Hematopoietic multipotent progenitor cell (in vitro differentiated cells): ENCODE measurements at regions not wholly inside any gene's neighbourhood (a gene's known extent, or its start where the extent isn't known, plus 50 kb on each side); places are given as distances from the start of the nearest gene placed in this dataset.
"Not testable (repeated sequence)": the region's sequence is repeated elsewhere in the genome, so short reads cannot be mapped to it uniquely, and the experiment has no call there.

Source experiments
- DNase-seq, 3 donors: peaks; one replicate each; pipeline ENCODE4 v3.0.0-alpha.2; 2011 to 2015; ENCODE audit warnings: low read depth in 2 of 3, low spot score in 2 of 3

DNA sequence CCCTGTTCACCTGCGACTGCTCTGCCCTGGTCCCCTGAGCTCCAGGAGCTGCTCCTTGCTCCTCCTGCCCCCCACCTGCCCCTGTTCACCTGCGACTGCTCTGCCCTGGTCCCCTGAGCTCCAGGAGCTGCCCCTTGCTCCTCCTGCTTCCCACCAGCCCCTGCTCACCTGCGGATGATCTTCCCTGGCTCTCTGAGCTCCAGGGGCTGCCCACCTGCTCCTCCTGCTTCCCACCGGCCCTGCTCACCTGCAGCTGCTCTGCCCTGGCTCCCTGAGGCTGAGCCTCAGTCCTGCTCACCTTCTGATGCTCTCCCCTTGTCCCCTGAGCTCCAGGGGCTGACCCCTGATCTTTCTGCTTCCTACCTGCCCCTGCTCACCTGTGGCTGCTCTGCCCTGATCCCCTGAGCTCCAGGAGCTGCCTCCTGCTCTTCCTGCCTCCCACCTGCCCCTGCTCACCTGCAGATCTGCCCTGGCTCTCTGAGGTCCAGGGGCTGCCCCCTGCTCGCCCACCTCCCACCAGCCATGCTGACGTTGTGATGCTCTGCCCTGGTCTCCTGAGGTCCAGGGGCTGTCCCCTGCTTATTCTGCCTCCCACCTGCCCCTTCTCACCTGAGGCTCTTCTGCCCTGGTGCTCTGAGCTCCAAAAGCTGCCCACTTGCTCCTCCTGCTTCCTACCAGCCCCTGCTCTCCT is 219.2 kb downstream of the TMEM121 start:
- no peak for DNase-seq

- no peak for DNase-seq
Measured at GRCh38 chr14:105746124-105746514, 219.7 kb downstream of the TMEM121 start.

DNA sequence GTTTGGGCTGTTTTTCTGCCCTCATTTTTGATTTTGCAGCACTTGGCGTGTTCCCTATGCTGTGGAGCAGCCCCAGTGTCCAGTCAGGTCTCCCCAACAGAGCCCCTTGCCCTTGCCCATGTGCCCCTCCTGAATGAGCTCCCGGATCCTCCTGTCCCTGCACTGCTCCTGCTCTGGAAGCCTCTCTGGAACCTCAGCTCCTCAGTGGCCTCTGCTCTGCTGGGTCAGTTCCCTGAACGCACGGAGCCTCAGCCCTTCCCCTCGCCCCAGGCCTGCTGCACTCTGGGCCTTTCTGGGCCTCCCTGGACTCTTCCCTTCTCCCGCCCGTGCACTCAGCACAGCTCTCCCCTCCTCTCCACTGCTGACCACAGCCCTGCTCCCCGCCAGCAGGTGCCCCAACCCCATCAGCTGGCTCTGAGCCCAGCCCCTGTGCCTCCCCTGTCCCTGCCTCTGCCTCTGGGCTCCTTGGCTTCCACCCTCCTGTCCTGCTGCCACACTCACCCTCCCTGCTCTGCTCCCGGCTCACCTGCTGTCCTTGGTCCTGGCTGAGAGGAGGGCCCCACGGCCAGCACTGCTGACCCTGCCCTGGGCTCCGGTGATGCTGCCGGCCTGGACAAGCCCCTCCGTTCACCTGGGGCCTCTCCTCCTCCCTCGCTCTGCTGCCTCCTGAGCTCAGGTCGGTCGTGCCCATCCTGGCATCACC is 220.6 kb downstream of the TMEM121 start:
- DNase-seq: not testable (repeated sequence)

GRCh38 chr14:105747503-105748203 is 221.3 kb downstream of the TMEM121 start:
- peak in 1 of 3 donors; percentile 9 for DNase-seq

- DNase-seq: no peak
Measured at GRCh38 chr14:105748204-105748578, 221.8 kb downstream of the TMEM121 start.

- DNase-seq: not testable (repeated sequence)
Measured at GRCh38 chr14:105748710-105749109, 222.3 kb downstream of the TMEM121 start.

- not testable (repeated sequence) for DNase-seq
Measured at GRCh38 chr14:105749870-105750541, 223.6 kb downstream of the TMEM121 start.

DNA sequence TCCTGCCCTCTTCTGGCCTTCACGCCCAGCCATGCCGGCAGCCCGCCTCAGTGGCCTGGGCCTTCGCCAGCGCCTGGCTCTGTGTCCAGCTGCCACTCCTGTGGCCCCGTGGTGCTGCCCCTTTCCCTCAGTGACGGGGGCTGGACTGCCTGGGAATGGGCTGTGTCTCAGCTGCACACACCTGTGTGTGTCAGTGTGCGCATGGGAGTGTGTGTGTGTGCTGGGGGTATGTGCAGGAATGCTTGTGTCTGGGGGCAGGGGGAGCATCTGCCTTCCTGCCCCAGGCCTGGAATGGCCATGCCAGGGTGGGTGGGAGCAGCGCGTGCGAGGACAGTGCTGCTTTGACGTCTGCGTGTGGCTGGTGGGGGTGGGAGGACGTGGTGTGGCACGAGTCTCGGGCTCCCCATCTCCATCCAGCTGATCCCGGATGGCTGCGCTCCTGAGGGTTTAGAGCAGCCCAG is 224.9 kb downstream of the TMEM121 start:
- DNase-seq: not testable (repeated sequence)

DNA sequence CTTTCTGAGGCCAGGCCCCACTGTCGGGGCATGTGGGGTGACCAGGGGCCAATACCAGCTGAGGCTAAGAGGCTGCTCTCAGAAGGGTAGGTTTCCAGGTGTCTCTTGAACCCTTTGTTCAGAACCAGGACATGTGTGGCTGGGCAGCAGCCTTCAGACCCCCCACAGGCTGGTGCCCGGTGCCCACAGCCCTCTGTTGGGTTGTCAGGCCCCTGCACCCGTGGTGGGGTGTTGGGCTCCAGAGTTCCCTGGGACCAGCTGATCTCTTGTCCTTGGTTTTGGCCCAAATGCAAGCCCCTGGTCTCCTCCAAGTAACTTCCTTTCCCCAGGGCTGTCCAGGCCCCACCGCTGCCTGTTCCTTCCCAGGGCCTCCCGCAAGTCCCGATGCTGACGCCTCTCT is 226.0 kb downstream of the TMEM121 start:
- not testable (repeated sequence) for DNase-seq

DNA sequence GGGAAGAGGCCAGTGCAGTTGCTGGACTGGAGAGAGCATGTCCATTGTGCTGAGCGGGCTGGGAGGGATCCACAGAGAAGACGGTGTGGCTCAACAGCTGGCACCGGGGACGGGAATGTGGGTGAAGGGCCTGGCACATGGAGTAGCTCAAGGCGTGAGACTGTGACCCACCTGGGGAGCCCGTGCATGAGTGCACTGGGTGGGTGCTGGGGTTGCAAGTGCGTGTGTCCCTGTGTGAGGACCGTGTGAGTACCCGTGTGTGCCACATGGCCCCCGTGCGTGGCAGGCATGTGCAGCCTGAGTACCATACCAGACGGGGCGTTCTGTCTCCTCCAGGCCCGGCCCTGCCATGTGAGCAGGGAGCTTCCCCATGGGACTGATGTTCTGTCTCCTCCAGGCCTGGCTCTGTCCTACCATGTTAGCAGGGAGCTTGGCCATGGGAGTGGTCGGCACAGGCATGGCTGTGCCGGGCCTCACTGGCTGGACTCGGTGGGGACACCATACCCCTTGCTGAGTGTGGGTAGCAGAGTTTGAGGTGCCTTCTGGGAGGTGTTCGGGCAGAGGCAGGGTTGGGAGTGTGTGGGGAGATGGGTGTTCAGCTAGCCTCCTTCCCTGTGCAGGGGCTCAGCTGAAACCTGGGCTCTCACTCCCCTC is 234.4 kb downstream of the TMEM121 start:
- no peak for DNase-seq

DNA sequence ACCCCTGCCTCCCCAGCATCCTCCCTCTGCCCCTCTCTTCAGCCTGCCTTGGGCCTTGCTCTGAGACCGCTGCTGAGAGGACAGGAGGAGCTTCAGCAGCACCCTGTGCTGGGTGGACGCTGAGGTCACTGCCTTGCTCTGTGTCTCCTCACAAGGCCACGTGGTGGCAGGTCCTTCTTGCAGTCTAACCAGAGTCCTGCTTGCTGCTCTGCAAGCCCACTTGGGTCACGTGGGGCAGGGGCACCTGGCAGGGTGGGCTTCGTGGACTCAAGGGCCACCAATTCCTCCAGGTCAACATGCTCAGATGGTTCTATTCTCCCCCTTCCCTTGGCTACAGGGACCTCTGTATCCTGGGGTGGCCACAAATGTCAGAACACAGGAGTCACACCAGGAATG is 235.0 kb downstream of the TMEM121 start:
- DNase-seq: not testable (repeated sequence)

DNA sequence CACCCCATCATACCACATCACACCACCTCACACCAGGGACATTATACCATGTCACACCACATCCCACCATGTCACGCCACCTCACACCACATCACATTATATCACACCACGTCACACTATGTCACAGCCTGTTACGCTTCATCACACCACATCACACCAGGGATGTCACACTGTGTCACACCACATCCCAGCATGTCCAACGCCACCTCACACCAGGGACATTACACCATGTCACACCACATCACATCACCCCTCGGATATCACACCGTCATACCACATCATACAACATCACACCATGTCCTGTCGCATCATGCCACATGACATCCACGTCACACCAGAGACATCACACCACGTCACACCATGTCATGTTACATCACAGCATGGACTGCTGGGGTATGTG is 235.5 kb downstream of the TMEM121 start:
- no peak for DNase-seq

GRCh38 chr14:105762262-105762661 is 235.9 kb downstream of the TMEM121 start:
- not testable (repeated sequence) for DNase-seq

- DNase-seq: not testable (repeated sequence)
Measured at GRCh38 chr14:105764254-105764901, 238.0 kb downstream of the TMEM121 start.

DNA sequence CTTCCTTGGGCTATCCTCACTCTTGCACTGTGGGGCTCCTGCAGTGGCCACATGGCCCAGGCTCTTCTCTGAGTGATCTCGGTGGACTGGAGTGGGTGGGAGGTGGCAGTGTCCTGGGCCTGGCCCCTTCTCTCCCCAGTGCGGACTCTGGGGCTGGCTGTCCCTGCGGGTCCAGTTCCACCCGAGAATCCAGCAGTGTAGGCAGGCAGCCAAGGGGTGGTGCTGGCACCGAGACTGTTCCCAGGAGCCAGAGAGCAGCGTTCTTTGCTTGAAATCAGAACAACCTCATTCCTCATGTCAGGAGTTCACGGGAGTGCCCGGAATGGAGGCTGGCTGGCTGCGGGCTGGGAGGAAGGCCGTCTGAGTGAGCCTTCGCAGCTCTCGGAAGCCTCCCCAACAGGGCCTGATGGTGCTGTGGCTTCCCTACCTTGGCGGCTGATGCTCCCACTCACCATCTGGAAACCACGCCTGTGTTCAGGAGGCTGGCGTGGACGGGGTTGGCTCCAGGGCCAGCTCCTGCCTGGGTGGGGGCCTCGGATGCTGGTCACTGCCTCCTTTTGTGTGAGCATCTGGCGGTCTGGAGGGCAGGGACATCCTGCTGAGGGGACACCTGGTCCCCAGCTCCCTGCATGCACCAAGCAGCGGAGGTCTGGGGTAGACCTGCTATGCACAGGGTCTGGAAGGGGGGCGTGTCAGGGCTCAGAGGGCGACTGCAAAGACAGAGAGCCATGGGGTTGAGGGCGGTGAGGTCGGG is 238.9 kb downstream of the TMEM121 start:
- DNase-seq: not testable (repeated sequence)

- DNase-seq: no peak
Measured at GRCh38 chr14:105765893-105766614, 239.7 kb downstream of the TMEM121 start.

DNA sequence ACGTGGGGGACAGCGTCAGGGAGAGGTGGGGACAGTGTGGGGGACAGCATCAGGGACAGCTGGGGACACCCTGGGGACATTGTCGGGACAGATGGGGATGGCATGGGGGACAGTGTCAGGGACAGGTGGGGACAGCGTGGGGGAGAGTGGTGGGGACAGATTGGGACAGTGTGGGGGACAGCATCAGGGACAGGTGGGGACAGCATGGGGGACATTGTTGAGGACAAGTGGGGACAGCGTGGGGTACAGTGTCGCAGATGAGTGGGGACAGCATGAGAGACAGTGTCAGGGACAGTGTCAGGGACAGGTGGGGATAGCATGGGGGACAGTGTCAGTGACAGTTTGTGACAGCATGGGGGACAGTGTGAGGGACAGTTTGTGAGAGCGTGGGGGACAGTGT is 240.9 kb downstream of the TMEM121 start:
- no peak for DNase-seq

- DNase-seq: not testable (repeated sequence)
Measured at GRCh38 chr14:105768039-105768438, 241.7 kb downstream of the TMEM121 start.
